GM21447 (cell line): ENCODE measurements at regions not wholly inside any gene's neighbourhood (a gene's known extent, or its start where the extent isn't known, plus 50 kb on each side); places are given as distances from the start of the nearest gene placed in this dataset.
"Not testable (repeated sequence)": the region's sequence is repeated elsewhere in the genome, so short reads cannot be mapped to it uniquely, and the experiment has no call there.

Source experiments
- ATAC-seq: cut with Tn5 transposase; IDR thresholded peaks from one replicate; pipeline ENCODE4 v1.9.1; 2021; ENCODE audit not compliant: unreplicated experiment

DNA sequence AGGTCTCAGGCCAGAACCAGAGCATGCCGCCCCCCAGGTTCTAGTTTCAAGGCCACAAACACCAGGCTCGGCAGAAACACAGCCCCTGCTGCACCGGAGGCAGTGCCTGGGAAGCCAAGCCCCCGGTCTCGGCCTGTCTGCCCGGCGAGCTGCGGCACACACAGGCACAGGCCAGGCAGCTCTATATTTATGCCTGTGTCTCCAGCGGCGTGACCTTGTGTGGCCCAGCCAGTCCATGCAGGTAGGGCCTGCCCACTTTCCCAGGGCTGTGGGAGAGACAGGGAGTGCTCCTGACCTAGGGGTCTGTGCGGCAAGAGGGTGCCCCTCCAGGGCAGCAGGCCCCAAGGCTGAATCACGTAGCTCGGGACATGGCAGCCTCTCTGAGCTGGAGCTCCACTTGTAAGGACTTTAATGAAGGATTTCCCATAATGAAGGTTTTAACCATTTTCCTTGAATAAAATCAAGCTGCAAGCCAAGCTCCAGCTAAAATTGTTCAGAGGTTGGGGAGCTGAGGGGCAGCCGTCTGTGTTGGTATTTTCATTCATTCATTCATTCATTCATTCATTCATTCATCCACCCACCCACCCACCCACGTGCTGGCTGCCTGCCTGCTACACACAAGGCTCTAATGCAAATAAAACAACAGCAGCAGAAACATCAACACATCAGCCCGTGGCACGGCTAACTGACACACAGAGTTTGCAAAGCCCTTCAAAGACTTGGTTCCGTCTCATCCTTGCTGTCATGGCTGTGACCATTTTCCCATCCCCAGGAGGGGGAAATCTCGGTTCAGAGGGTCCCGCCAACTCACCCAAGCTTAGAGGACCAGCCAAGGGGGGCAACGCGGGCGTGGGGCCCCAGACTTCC is 92.0 kb downstream of the RFLNA start:
- ATAC-seq, result no peak

DNA sequence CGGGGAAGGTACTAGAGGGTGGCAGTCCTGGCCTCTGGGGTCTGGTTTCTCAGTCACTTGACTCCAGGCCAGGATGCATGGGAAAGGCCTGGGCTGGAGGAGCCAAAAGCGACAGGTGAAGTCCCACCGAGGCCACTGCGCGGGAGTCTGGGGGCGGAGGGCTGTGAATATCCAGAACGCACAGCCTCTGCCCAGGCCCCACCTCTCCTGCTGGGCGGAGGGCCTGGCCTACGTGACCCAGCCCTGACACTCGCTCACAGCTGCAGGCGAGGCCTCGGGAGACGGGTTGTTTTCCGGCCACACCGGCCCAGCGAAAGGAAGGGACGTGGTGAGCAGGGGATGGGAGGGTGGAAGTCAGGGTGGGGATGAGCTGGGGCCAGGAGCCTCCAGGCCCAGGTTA is 91.2 kb downstream of the RFLNA start:
- no peak for ATAC-seq

DNA sequence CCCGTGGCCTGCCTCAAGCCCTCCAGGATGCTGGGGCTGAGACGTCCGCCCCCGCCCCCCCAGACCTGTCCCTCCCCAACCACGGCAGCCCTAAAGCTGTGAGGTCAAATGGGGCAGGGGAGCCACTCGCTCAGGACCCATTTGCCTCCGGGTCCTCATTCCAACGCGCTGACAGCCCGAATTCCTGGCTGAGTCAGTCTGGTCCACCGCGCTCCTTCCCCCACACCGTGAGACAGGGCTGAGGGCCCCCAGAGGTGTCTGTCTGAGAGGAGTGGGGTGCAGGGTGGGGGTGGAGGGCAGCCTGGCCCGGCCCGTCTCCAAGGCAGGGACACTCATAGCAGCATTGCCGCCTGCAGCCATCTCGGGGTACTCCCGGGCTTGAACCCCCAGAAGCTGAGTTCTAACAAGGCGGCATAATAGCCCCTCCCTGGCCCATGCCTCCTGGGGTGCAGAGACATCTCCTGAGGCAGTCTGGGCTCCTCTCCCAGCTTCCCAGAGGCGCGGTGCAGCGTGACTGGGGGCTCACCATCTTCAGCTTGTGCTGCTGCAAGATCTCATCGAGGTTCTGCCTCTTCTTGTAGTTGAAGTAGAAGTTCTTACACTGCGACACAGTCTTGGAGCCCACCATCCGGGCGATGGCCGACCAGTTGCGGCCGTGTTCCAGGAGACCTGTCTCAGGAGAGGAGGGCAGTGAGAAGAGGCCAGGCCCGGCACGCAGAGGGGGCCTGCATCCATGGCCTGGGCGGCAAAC is 90.5 kb downstream of the RFLNA start:
- no peak for ATAC-seq

DNA sequence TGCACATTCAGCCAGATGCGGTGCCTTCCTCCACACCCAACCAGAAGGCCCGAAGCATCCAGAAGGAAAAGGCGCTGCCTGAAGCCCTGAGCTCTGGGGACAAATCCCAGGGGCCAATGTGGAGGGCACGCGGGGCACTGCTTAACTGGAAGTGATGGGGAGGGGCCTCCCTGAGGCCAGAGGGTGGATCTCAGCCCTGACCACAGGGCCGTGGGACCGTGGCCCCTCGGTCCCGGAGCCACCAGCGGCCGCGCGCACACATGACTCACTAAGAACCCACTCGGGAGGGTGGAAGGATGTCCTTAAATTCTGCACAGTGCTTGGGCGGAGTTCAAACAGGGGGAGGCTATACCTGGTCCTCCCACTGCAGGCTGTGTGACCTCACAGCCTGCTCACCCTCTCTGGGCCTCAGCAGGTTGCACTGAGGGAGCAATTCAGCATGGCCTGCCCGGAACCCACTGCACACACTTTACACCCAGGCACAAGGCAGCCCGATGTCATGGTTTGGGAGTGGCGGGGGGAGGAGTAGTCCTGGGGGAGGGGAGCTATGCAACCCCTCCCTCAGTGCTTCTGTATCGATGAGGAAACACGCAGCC is 89.5 kb downstream of the RFLNA start:
- ATAC-seq, result no peak

DNA sequence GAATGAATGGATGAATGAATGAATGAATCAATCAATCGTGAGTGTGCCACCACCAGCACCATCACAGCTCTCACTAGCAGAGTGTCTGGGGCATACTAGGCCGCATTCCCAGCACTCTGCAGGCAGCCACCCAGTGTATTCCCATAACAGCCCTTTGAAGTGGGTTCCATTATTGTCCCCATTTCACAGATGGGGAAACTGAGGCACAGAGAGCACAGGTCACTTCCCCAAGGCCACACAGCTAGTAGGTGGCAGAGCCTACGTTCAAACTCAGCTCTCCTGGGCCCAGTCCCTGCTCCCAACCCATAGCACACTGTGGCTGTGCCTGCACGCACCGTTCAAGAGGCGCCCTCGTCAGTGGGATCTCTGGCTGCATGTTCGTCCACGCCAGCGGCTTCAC is 88.1 kb downstream of the RFLNA start:
- no peak for ATAC-seq

DNA sequence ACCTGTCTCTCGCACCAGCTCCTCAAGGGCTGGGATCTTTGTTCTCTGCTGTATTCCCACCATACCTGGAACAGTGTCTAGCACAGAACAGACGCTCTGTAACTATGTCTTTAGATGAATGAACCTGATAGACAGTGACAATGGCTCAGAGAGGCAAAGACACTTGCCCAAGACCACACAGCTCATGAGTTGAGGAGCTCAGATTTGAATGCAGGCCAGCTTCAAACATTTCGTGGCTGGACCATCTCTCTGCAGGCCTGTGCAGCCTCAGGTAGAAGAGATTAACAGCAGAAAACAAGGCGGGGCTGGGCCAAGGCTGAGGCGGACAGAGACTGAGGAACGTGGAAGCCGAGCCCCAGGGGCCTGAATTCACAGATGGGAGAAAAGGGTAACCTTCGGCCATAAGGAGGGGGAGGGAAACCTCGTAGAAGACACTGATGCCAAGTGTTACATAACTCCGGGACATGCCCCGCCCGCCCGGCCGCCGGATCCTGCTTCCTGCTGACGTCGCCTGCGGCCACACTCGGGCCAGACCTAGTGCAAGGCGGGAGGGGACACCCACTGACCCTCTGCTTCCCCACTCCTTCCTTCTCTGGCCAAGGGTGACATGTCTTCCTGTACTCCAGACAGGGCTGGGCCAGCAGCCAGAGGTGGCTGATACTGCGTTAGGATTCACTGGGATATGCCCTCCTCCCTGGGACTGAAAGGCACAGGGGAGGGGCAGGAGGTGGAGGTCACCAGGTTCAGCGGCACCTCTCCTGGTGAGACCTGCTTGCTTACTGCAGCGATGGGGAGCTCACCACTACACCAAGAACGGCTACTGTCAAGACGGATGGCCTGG is 86.8 kb downstream of the RFLNA start:
- ATAC-seq, result no peak

DNA sequence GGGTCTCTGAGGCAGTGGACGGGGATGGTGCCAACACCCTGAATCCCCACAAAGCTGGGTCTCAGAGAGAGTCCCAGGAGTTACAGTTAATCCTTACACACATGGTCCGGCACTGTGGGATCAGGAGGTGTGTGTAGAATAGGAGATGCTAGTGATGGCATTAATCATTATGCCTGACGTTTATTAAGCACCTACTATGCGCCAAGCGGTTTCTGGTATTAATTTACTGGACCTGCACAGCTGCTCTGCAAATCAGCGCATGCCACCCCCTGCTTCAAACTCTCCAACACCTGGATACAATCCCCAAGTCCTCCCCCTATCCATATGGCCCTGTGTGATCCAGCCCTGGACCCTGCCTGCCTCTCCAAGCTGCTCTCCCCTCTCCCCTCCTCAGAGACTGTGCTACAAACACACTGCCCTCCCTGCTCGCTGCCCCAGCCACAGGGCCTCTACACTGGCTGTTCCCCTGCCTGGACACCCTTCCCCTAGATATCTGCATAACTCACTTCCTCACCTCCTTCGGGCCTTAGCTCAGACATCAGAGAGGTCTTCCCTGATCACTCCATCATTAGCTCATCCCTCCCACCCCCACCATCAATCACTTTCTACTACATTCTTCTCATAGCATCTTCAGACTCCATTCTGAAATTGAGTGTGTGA is 86.0 kb downstream of the RFLNA start:
- no peak for ATAC-seq

DNA sequence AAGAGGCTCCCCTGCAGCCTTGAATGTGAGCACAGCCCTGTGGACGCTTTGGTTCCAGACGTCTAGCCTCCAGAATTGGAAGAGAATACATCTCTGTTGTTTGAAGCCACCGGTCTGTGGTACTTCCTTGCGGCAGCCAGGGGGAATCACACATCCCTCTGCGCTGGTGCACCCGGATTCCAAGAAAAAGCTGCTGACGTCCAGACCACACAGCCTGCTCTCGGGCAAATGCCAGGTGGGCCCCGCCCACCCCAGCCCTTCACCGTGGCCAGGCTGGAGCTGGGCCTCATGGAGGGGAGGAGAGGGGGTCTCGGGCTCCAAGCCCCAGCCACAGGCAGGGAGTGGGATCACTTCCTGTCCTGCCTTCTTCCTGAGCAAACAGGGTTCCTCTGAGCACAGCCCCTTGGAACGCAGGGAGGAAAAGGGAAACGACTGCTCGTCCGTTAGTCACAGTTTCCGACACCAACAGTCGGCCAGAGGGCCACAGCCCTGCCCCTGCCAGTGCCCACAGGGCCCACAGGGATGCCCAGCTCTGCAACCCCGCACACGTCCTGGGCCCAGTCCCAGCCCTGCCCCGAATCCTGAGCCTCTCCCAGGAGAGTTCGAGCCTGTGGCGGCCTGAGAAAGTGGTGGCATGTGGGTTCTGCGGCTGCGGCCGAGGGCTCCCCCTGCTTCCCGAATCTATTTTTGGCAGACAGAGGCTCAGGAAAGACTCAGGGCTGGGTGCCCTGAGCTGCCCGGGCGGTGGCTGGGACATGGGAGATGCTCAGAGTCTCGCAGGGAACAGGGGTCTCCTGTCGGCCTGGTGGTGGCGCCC is 85.3 kb downstream of the RFLNA start:
- no peak for ATAC-seq

DNA sequence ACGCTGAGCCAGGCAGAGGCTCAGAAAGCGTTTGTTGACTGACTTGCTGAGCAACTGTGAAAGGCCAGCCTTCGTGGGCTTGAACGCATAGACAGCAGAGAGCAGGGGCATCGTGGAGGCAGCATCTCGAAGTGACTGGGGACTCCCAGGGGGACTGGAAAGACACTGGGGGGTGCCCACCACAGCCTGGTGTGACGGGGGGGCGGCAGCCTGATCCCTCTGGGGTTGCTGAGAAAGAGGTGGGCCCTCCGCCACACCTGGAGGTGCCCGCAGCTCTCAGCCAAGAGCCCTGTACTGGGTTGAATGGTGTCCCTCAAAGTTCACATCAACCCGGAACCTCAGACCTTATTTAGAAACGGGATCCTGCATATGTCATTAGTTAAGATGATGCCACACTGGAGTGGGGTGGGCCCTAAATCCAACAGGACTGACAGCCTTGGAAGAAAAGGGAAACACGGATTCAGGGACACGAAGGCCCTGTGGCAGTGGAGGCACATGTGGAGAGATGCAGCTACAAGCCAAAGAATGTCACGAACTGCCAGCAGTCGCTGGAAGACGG is 84.6 kb downstream of the RFLNA start:
- ATAC-seq, result no peak

DNA sequence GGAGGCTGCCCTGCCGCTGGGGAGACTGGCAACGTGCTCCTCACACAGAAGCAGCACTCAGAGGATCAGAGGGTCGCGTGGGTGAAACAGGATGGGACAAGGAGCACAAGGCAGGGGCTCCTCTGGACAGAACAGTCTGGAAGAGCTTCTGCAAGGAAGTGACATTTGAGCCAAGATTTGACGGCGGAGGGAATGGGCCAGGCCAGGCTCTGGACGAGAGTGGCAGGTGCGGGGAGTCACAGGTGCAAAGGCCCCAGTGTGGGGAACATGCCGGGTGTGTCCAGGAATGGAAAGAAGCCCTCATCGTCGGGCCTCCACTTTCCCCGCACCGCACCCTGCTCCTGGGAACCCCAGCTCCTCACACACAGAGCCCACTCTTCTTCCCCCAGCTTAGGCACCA is 84.0 kb downstream of the RFLNA start:
- ATAC-seq, result no peak

DNA sequence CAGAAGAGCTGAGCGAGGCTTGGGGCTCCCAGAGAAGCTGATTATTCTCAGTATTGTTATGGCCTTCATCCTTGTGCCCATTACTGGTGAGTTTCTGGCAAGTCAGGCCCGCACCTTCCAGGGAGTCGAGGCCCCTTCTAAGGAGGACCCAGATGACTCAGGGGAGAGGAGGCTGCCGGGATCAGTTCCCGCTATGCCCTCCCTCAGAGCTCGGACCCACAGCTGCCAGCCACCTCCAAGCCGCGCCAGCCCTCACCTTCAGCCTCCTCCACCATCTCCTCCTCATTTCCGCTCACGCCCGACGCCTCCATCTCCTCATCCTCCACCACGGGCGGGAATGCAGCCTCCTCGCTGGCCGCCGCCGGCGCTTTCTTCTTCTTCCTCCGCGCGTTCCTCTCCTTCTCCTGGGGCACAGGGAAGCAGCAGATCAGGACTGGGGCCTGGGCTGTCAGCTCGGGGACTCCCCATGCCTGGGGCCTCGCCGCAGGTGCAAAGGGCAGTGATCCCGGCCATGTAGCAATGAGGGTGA is 83.2 kb downstream of the RFLNA start:
- ATAC-seq, result no peak

DNA sequence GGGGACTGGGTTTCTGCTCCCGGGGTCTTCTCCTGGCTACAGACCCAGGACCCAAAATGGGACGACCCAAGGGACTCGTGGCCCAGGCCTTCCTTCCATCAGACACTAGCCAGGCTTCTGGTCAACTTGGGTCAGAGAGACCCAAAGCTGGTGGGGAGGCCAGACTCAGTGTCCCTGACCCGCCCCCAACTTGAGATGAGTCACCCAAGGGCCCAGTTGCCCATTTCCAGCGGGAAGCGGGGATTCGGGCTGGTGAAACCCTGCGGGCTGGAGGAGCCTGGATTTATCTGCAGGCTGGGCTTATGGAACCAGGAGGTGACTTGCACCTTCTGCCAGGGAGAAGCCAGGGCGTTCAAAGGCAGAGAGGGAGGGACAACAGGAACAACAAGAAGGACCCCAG is 81.5 kb downstream of the RFLNA start:
- ATAC-seq, result no peak

DNA sequence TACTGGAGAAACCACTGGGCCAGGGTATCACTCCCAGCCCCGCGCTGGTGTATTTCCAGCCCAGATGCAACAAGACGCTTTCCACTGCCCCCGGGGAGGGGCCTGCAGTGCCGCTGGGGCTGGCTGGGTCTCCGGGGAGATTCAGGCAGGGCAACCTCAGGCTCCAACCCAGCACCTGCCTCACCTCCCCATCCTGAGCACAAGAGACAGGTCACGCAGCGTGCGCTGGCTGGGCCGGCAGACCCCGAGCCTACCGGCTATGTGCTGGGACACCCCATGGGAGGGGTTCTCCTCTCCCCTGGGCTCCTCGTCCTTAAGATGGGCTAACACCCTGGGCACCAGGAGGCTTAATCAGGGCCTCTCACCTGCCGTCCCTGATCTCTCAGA is 80.9 kb downstream of the RFLNA start:
- ATAC-seq, result no peak

DNA sequence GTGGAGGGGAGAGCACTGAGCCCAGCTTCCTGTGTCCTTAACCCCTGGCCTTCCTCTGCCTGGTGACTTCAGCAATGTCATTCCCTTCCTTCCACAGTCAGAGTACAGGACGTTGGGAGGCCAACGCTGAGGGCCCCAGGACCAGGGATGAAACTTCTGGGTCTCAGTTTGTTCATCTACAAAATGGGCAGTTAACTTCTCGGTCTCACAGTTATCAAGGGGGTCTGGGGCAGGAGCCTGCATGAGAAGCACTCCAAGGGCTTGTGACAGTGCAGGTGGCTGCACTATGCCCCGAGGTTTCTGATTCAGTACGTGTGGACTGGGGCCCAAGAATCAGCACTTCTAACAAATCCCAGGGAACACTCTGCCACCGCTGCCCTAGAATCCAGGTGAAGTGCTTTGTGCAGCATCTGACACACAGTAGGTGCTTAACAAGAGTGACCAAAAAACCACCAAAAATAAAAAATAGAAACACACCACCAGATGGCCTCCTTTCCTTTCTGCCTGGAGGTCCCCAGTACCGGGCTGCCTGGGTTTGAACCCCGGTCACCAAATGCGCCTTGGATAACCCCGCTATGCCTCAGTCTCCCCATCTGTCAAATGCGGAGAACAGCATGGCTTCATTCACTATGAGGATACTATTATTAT is 80.4 kb downstream of the RFLNA start:
- ATAC-seq, result no peak

DNA sequence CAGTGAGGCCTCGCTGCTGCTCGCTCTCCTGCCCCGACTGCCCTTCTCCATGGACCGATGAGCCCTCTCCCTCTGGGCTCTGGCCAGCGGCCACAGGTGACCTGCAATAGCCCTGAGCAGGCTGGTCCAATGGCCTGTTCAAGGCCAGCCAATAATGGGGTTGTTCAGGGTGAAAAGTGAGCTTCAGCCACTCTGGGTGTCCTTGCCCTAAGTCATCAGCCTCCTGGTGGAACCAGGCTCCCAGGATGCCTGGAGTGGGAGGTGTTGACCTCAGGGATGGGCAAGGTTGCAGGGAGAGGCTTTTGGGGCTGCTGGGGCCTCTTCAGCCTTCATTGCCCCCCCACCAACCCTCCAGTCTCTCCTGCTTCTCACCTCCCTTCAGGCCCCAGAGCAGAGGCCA is 79.7 kb downstream of the RFLNA start:
- no peak for ATAC-seq

DNA sequence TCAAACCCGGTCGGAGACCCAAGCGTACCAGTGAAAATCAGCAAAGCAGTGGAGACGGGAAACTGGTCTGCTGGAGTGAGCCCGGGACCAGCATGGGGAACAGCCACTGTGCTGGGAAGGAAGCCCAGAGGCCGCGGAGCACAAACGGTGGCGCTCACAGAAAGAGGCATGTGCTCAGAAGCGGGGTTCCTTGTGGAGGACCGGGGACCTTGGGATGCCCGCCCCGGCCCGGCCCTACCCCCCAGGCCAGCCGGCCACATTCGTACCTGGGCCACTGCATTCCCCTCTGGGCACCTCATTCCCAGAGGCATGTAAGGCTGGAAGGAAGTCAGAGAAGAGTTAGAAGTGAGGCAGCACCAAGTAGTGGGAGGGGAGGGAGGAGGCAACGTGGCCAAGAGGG is 79.3 kb downstream of the RFLNA start:
- ATAC-seq, result no peak

DNA sequence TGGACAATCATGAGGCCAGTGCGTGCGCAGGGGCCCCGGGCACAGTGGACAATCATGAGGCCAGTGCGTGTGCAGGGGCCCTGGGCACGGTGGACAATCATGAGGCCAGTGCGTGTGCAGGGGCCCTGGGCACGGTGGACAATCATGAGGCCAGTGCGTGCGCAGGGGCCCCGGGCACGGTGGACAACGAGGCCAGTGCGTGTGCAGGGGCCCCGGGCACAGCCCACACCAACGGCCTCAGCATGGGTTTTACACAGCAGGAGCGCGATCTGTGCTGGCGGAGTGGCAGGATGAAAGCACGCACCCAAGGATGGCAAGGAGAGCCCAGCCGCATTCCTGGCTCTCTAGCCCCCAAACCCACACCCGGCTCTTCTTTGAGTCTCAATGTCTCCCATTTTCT is 78.8 kb downstream of the RFLNA start:
- not testable (repeated sequence) for ATAC-seq

DNA sequence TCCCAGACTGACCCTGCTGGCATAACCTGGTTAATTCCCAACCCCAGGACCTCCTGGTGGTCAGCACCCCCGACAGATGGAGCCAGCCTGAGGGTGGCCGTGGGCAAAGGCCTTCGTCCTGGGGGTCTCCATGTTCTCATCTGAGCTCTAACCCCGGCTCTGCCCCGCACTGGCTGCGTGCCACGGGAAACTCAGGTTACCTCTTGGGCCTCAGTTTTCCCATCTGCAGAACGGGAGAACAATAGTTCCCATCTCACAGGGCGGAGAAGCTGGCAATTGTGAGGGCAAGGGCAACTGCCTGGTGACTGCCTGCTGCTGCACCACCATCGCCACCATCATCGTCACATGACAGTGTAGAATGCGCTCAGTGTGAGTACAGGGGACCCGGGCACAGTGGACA is 77.9 kb downstream of the RFLNA start:
- ATAC-seq, result no peak
